H9 (cell line): ENCODE measurements at regions not wholly inside any gene's neighbourhood (a gene's known extent, or its start where the extent isn't known, plus 50 kb on each side); places are given as distances from the start of the nearest gene placed in this dataset.

Source experiments
- DNase-seq: peaks from one replicate; pipeline ENCODE4 v3.0.0-alpha.2; 2017
- H2AFZ ChIP-seq: one replicate; pipeline ENCODE4 v1.6.1; 2013; ENCODE audit warnings: mild to moderate bottlenecking, low read length, control low read depth, moderate library complexity
- H2AK5ac ChIP-seq: 2 replicates; pipeline ENCODE4 v1.6.1; 2013; ENCODE audit warnings: low read length, control low read depth, mixed read lengths; ENCODE audit not compliant: insufficient read length
- H2BK120ac ChIP-seq: one replicate; pipeline ENCODE4 v1.6.1; 2013; ENCODE audit warnings: low read depth, mild to moderate bottlenecking, low read length, control low read depth, inconsistent platforms; ENCODE audit not compliant: poor library complexity, severe bottlenecking
- H2BK12ac ChIP-seq: 2 replicates; pipeline ENCODE4 v1.6.1; 2013; ENCODE audit warnings: low read length, control low read depth, mixed read lengths, low read depth; ENCODE audit not compliant: insufficient read length
- H2BK15ac ChIP-seq: 2 replicates; pipeline ENCODE4 v1.6.1; 2013; ENCODE audit warnings: low read depth, low read length, control low read depth
- H2BK20ac ChIP-seq: one replicate; pipeline ENCODE4 v1.6.1; 2013; ENCODE audit warnings: low read depth, mild to moderate bottlenecking, low read length, control low read depth, inconsistent platforms; ENCODE audit not compliant: poor library complexity, severe bottlenecking
- H2BK5ac ChIP-seq: 2 replicates; pipeline ENCODE4 v1.6.1; 2013; ENCODE audit warnings: low read length, control low read depth, mixed read lengths; ENCODE audit not compliant: insufficient read length
- H3K14ac ChIP-seq: 2 replicates; pipeline ENCODE4 v1.6.1; 2013; ENCODE audit warnings: low read length, control low read depth; ENCODE audit not compliant: insufficient read depth
- H3K18ac ChIP-seq: 2 replicates; pipeline ENCODE4 v1.6.1; 2013; ENCODE audit warnings: low read depth, mild to moderate bottlenecking, mixed read lengths, low read length, control low read depth; ENCODE audit not compliant: insufficient read length
- H3K23ac ChIP-seq: 2 replicates; pipeline ENCODE4 v1.6.1; 2013; ENCODE audit warnings: low read length, control low read depth, mixed read lengths, low read depth; ENCODE audit not compliant: insufficient read length
- H3K23me2 ChIP-seq: 2 replicates; pipeline ENCODE4 v1.6.1; 2013; ENCODE audit warnings: low read depth, mild to moderate bottlenecking, mixed read lengths, low read length, control low read depth; ENCODE audit not compliant: insufficient read length, poor library complexity, severe bottlenecking
- H3K27ac ChIP-seq: 2 replicates; pipeline ENCODE4 v1.5.1; 2013; ENCODE audit warnings: low read length, control low read depth, mixed read lengths, low read depth; ENCODE audit not compliant: insufficient read length
- H3K27me3 ChIP-seq: 2 replicates; pipeline ENCODE4 v1.6.1; 2013; ENCODE audit warnings: low read length, control low read depth, inconsistent platforms; ENCODE audit not compliant: insufficient read depth
- H3K4ac ChIP-seq: 2 replicates; pipeline ENCODE4 v1.6.1; 2013; ENCODE audit warnings: low read depth, mild to moderate bottlenecking, control low read depth, inconsistent platforms, low read length, moderate library complexity
- H3K4me1 ChIP-seq: 2 replicates; pipeline ENCODE4 v1.6.1; 2013; ENCODE audit warnings: low read length, control low read depth, inconsistent platforms; ENCODE audit not compliant: insufficient read depth
- H3K4me2 ChIP-seq: 2 replicates; pipeline ENCODE4 v1.6.1; 2013; ENCODE audit warnings: low read length, control low read depth, mixed read lengths; ENCODE audit not compliant: insufficient read length, insufficient read depth
- H3K56ac ChIP-seq: 2 replicates; pipeline ENCODE4 v1.6.1; 2013; ENCODE audit warnings: low read depth, mild to moderate bottlenecking, mixed read lengths, low read length, control low read depth; ENCODE audit not compliant: insufficient read length
- H3K79me1 ChIP-seq: 2 replicates; pipeline ENCODE4 v1.6.1; 2013; ENCODE audit warnings: low read depth, mild to moderate bottlenecking, moderate library complexity, low read length, control low read depth, inconsistent platforms; ENCODE audit not compliant: insufficient read depth, poor library complexity, severe bottlenecking
- H3K79me2 ChIP-seq: 2 replicates; pipeline ENCODE4 v1.6.1; 2013; ENCODE audit warnings: low read length, control low read depth, inconsistent platforms; ENCODE audit not compliant: insufficient read depth
- H3K9ac ChIP-seq: 2 replicates; pipeline ENCODE4 v1.6.1; 2013; ENCODE audit warnings: low read length, control low read depth, mixed read lengths; ENCODE audit not compliant: insufficient read length; ENCODE audit errors: extremely low read depth
- H3K9me3 ChIP-seq: one replicate; pipeline ENCODE4 v1.6.1; 2013; ENCODE audit warnings: low read depth, low read length, inconsistent platforms; ENCODE audit not compliant: control insufficient read depth
- H3T11ph ChIP-seq: one replicate; pipeline ENCODE4 v1.6.1; 2013; ENCODE audit warnings: mild to moderate bottlenecking, low read length, control low read depth, inconsistent platforms
- H4K20me1 ChIP-seq: one replicate; pipeline ENCODE4 v1.6.1; 2013; ENCODE audit not compliant: control insufficient read depth, insufficient read length, insufficient read depth
- H4K5ac ChIP-seq: 2 replicates; pipeline ENCODE4 v1.6.1; 2013; ENCODE audit warnings: low read depth, mild to moderate bottlenecking, mixed read lengths, low read length, control low read depth; ENCODE audit not compliant: insufficient read length
- H4K8ac ChIP-seq: replicated peaks from 2 replicates; pipeline ENCODE4 v1.6.1; 2013; ENCODE audit warnings: low read length, control low read depth, mixed read lengths, low read depth; ENCODE audit not compliant: insufficient read length
- H4K91ac ChIP-seq: 2 replicates; pipeline ENCODE4 v1.6.1; 2013; ENCODE audit warnings: low read depth, mild to moderate bottlenecking, moderate library complexity, mixed read lengths, low read length, control low read depth; ENCODE audit not compliant: insufficient read length
- H3K27ac Mint-ChIP-seq, 3 experiments: 2 replicates in 2 of 3; 3 replicates in 1 of 3; pipeline ENCODE4 v1.8.0; 2020 to 2021; ENCODE audit warnings: mixed read lengths in 3 of 3, mild to moderate bottlenecking in 1 of 3, moderate library complexity in 1 of 3
- H3K27me3 Mint-ChIP-seq: 2 replicates; pipeline ENCODE4 v1.8.0; 2021; ENCODE audit warnings: low read depth, mild to moderate bottlenecking, moderate library complexity, mixed read lengths
- H3K36me3 Mint-ChIP-seq, 3 experiments: 2 replicates in 2 of 3; 3 replicates in 1 of 3; pipeline ENCODE4 v1.8.0; 2020 to 2021; ENCODE audit warnings: low read depth in 3 of 3, mixed read lengths in 3 of 3; ENCODE audit not compliant: insufficient read depth in 1 of 3
- H3K4me1 Mint-ChIP-seq, 2 experiments: 2 replicates each; pipeline ENCODE4 v1.8.0; 2020; ENCODE audit warnings: mixed read lengths in 2 of 2
- H3K4me3 Mint-ChIP-seq, 2 experiments: 2 replicates in 1 of 2; 3 replicates in 1 of 2; pipeline ENCODE4 v1.8.0; 2020 to 2021; ENCODE audit warnings: mild to moderate bottlenecking in 2 of 2, mixed read lengths in 2 of 2, moderate library complexity in 1 of 2
- H3K9me3 Mint-ChIP-seq, 2 experiments: 2 replicates in 1 of 2; 3 replicates in 1 of 2; pipeline ENCODE4 v1.8.0; 2020; ENCODE audit warnings: mild to moderate bottlenecking in 2 of 2, mixed read lengths in 2 of 2, moderate library complexity in 1 of 2
- CTCF ChIP-seq: fragments of 200-600 bp; sonication (generic); conservative IDR thresholded peaks from 3 replicates; pipeline ENCODE4 v1.8.0; 2021; ENCODE audit warnings: antibody characterized with exemption, mild to moderate bottlenecking
- WGBS: extraction: QIAGEN DNeasy Blood & Tissue Kit; methylation state at CpG from one replicate; pipeline ENCODE4 v1.1.7; 2013; ENCODE audit warnings: missing lambda C conversion rate, low lambda C conversion rate, mixed read lengths; ENCODE audit not compliant: insufficient read length; ENCODE audit errors: extremely low coverage; 5-methylcytosine and 5-hydroxymethylcytosine counted together

- no peaks in the 10 kb centered on the region for H4K20me1 ChIP-seq
- no peak overlapping the region for H4K5ac ChIP-seq
- H2BK15ac ChIP-seq: no peak overlapping the region
- no peak overlapping the region for H2AK5ac ChIP-seq
- no peak overlapping the region for H4K91ac ChIP-seq
- no peaks in the 10 kb centered on the region for H3K9me3 ChIP-seq
- WGBS: no CpG with 5 or more reads among the region's 2 CpGs
- Mint-ChIP-seq H3K4me1 (no peaks in the 10 kb centered on the region), H3K9me3 (no peaks in the 10 kb centered on the region), H3K27me3 (no peaks in the 10 kb centered on the region), H3K36me3 (no peaks in the 10 kb centered on the region), H3K27ac (no peak overlapping the region), H3K4me3 (no peak overlapping the region)
- H2BK20ac ChIP-seq: no peak overlapping the region
- no peak for DNase-seq
- no peaks in the 10 kb centered on the region for H3K79me2 ChIP-seq
- H2AFZ ChIP-seq: no peak overlapping the region
- H2BK120ac ChIP-seq: no peak overlapping the region
- H4K8ac ChIP-seq: no peak overlapping the region
- no peak overlapping the region for H3K18ac ChIP-seq
- TF ChIP-seq CTCF: no peak
- no peak overlapping the region for H3K27ac ChIP-seq
- no peak overlapping the region for H3T11ph ChIP-seq
- no peak overlapping the region for H2BK12ac ChIP-seq
- no peak overlapping the region for H3K9ac ChIP-seq
- no peak overlapping the region for H3K56ac ChIP-seq
- no peaks in the 10 kb centered on the region for H3K4me1 ChIP-seq
- H3K14ac ChIP-seq: no peak overlapping the region
- H3K4me2 ChIP-seq: no peak overlapping the region
- H3K23ac ChIP-seq: no peak overlapping the region
- no peaks in the 10 kb centered on the region for H3K23me2 ChIP-seq
- H3K4ac ChIP-seq: no peak overlapping the region
- no peaks in the 10 kb centered on the region for H3K27me3 ChIP-seq
- no peaks in the 10 kb centered on the region for H3K79me1 ChIP-seq
- no peak overlapping the region for H2BK5ac ChIP-seq
Measured at GRCh38 chr4:17376205-17376604, 135.7 kb downstream of the QDPR start.
